CD14-positive monocyte (primary cell): ENCODE measurements at regions not wholly inside any gene's neighbourhood (a gene's known extent, or its start where the extent isn't known, plus 50 kb on each side); places are given as distances from the start of the nearest gene placed in this dataset.

ENCODE experiments used
- DNase-seq, 3 donors: peaks; one replicate each; pipeline ENCODE4 v3.0.0-alpha.2; 2011 to 2022
- H2AFZ ChIP-seq: 2 replicates; pipeline ENCODE4 v1.6.0; 2012; ENCODE audit warnings: mild to moderate bottlenecking, low read depth, low read length, inconsistent platforms; ENCODE audit not compliant: insufficient read depth, poor library complexity, severe bottlenecking
- H3K27ac ChIP-seq, 2 donors: 1 replicate in 1 of 2; 2 replicates in 1 of 2; pipeline ENCODE4 v1.5.1; 2012 to 2013; ENCODE audit warnings: low read length in 2 of 2, control low read depth in 1 of 2, inconsistent platforms in 1 of 2, low read depth in 1 of 2, mild to moderate bottlenecking in 1 of 2
- H3K27me3 ChIP-seq, 2 donors: one replicate each; pipeline versions ENCODE4 v1.6.0 to v1.6.1; 2011 to 2013; ENCODE audit warnings: low read length in 2 of 2; ENCODE audit not compliant: control insufficient read depth in 2 of 2, insufficient read depth in 2 of 2
- H3K36me3 ChIP-seq, 2 donors: replicated peaks in 1 of 2; 1 replicate in 1 of 2; 2 replicates in 1 of 2; pipeline versions ENCODE4 v1.5.1 to v1.6.1; 2012 to 2013; ENCODE audit warnings: low read length in 2 of 2, control low read depth in 1 of 2, inconsistent platforms in 1 of 2, mild to moderate bottlenecking in 1 of 2; ENCODE audit not compliant: insufficient read depth in 2 of 2, control insufficient read depth in 1 of 2
- H3K4me1 ChIP-seq, 2 donors: 1 replicate in 1 of 2; 2 replicates in 1 of 2; pipeline versions ENCODE4 v1.5.1 to v1.6.1; 2012 to 2013; ENCODE audit warnings: low read length in 2 of 2, control low read depth in 1 of 2, inconsistent platforms in 1 of 2, mild to moderate bottlenecking in 1 of 2, moderate library complexity in 1 of 2; ENCODE audit not compliant: insufficient read depth in 2 of 2, control insufficient read depth in 1 of 2
- H3K4me2 ChIP-seq: replicated peaks from 2 replicates; pipeline ENCODE3; 2012; ENCODE audit warnings: low read length, moderate library complexity, mild to moderate bottlenecking; ENCODE audit not compliant: poor library complexity, severe bottlenecking; ENCODE audit errors: extremely low read depth
- H3K4me3 ChIP-seq, 3 experiments: fragments of 200-600 bp in 1 of 3; sonication (generic) in 1 of 3; replicated peaks in 1 of 3; 1 replicate in 2 of 3; 2 replicates in 1 of 3; pipeline ENCODE4 v1.5.1; 2011 to 2013; ENCODE audit warnings: low read length in 3 of 3, mild to moderate bottlenecking in 3 of 3, control low read depth in 2 of 3, low read depth in 2 of 3, inconsistent platforms in 1 of 3, moderate library complexity in 1 of 3
- H3K79me2 ChIP-seq: 2 replicates; pipeline ENCODE4 v1.6.0; 2012; ENCODE audit warnings: mild to moderate bottlenecking, control low read depth, inconsistent platforms, low read length, moderate library complexity; ENCODE audit not compliant: insufficient read depth
- H3K9ac ChIP-seq: 2 replicates; pipeline ENCODE4 v1.6.0; 2017; ENCODE audit warnings: low read length, mild to moderate bottlenecking; ENCODE audit not compliant: insufficient read depth, poor library complexity, severe bottlenecking
- H3K9me3 ChIP-seq, 2 donors: replicated peaks in 1 of 2; 1 replicate in 1 of 2; 2 replicates in 1 of 2; pipeline versions ENCODE4 v1.5.1 to v1.6.1; 2012 to 2013; ENCODE audit warnings: low read length in 2 of 2, control low read depth in 1 of 2; ENCODE audit not compliant: control insufficient read depth in 1 of 2, insufficient read depth in 1 of 2
- H4K20me1 ChIP-seq: 2 replicates; pipeline ENCODE4 v1.6.0; 2012; ENCODE audit warnings: mild to moderate bottlenecking, low read length, control low read depth, moderate library complexity; ENCODE audit not compliant: insufficient read depth
- H3K27ac Mint-ChIP-seq, 7 donors: one replicate each; pipeline ENCODE4 v1.8.0; 2020; ENCODE audit warnings: mild to moderate bottlenecking in 7 of 7, mixed read lengths in 7 of 7, moderate library complexity in 6 of 7, inconsistent platforms in 2 of 7
- H3K27me3 Mint-ChIP-seq, 3 donors: one replicate each; pipeline ENCODE4 v1.8.0; 2021 to 2022; ENCODE audit warnings: low read depth in 3 of 3, mild to moderate bottlenecking in 3 of 3, mixed read lengths in 3 of 3, moderate library complexity in 3 of 3, inconsistent platforms in 1 of 3
- H3K36me3 Mint-ChIP-seq, 2 donors: one replicate each; pipeline ENCODE4 v1.8.0; 2020; ENCODE audit warnings: mixed read lengths in 2 of 2, inconsistent platforms in 1 of 2, mild to moderate bottlenecking in 1 of 2
- H3K4me1 Mint-ChIP-seq: one replicate; pipeline ENCODE4 v1.8.0; 2020; ENCODE audit warnings: mild to moderate bottlenecking, mixed read lengths
- H3K4me3 Mint-ChIP-seq, 2 donors: one replicate each; pipeline ENCODE4 v1.8.0; 2020; ENCODE audit warnings: mild to moderate bottlenecking in 2 of 2, mixed read lengths in 2 of 2, moderate library complexity in 1 of 2
- H3K9me3 Mint-ChIP-seq, 7 donors: one replicate each; pipeline ENCODE4 v1.8.0; 2020 to 2022; ENCODE audit warnings: mixed read lengths in 7 of 7, mild to moderate bottlenecking in 6 of 7, moderate library complexity in 6 of 7, inconsistent platforms in 2 of 7
- WGBS: methylation state at CpG from one replicate; pipeline ENCODE4 v1.1.5; 2013; ENCODE audit warnings: missing lambda C conversion rate; ENCODE audit not compliant: insufficient coverage; 5-methylcytosine and 5-hydroxymethylcytosine counted together
- intact Hi-C, 2 donors: fragments of 100-400 bp; cut with micrococcal nuclease; formaldehyde crosslinking; loops; one replicate each; pipeline versions ENCODE4 v1.15.0 to v1.15.1; 2023
- TF ChIP-seq, protein P1 (sequence below): fragments of 200-600 bp; IDR thresholded peaks from one replicate; pipeline ENCODE4 v1.8.0; 2022; ENCODE audit warnings: antibody characterized with exemption, mild to moderate bottlenecking

DNA sequence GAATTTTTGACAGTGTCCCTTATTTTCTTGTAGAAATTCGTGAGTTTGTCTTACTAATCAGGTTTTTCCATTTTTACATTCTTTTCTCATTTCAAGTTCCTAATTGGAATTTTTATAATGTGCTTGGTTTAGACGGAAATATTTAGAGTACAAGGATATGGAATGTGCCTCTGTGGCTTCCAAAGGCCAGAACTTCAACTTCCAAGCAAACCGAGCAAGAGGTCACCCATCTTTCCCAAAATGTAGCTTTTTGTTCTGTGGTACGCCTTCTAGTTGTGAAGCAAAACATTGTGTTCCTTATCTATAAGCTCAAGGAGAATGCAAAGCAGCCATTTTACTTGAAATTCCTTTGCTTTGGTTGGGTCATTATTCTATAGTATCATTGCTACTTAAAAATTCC, 212.8 kb upstream of the PACRGL start:
- Histone ChIP-seq H3K36me3 (no peaks in the 10 kb centered on the region), H3K27ac (no peak overlapping the region), H3K79me2 (no peaks in the 10 kb centered on the region), H3K27me3 (no peaks in the 10 kb centered on the region), H3K9ac (no peak overlapping the region), H4K20me1 (no peaks in the 10 kb centered on the region), H3K4me3 (no peak overlapping the region), H3K9me3 (no peaks in the 10 kb centered on the region), H3K4me2 (no peak overlapping the region), H2AFZ (no peak overlapping the region), H3K4me1 (no peaks in the 10 kb centered on the region)
- intact Hi-C loops: no loop called here
- no peaks in the 10 kb centered on the region for H3K4me1 Mint-ChIP-seq
- no peak overlapping the region for H3K4me3 Mint-ChIP-seq
- no peak overlapping the region for H3K27ac Mint-ChIP-seq
- peaks cover 0 to 1% (median 0%) of the 10 kb centered on the region in 3 donors for H3K27me3 Mint-ChIP-seq
- H3K9me3 Mint-ChIP-seq: no peaks in the 10 kb centered on the region
- H3K36me3 Mint-ChIP-seq: no peaks in the 10 kb centered on the region
- DNase-seq: no peak
- TF ChIP-seq, protein P1, sequence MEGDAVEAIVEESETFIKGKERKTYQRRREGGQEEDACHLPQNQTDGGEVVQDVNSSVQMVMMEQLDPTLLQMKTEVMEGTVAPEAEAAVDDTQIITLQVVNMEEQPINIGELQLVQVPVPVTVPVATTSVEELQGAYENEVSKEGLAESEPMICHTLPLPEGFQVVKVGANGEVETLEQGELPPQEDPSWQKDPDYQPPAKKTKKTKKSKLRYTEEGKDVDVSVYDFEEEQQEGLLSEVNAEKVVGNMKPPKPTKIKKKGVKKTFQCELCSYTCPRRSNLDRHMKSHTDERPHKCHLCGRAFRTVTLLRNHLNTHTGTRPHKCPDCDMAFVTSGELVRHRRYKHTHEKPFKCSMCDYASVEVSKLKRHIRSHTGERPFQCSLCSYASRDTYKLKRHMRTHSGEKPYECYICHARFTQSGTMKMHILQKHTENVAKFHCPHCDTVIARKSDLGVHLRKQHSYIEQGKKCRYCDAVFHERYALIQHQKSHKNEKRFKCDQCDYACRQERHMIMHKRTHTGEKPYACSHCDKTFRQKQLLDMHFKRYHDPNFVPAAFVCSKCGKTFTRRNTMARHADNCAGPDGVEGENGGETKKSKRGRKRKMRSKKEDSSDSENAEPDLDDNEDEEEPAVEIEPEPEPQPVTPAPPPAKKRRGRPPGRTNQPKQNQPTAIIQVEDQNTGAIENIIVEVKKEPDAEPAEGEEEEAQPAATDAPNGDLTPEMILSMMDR: no peak
- no CpG with 5 or more reads among the region's 4 CpGs for WGBS

DNA sequence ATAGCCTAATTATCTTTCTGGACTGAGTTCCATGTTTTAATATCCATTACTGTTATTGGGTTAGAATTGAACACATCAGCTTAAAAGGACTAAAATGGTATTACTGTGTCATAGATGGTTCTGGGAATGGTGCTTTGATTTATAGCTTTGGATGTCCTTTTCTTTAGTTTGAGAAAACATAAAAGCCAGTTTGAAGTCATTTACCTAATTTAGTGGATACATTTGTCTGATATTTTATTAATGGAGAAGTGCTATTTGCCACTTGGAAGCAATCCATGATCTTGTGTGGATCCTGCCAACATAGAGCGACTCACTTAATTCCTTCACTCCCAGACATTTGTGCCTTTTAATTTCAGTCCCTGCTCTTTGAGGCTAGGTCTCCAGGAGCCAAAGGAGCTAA, 212.4 kb upstream of the PACRGL start:
- no peak overlapping the region for H3K4me2 ChIP-seq
- no peak overlapping the region for H2AFZ ChIP-seq
- H3K4me3 ChIP-seq: no peak overlapping the region
- H3K36me3 Mint-ChIP-seq: no peaks in the 10 kb centered on the region
- no peaks in the 10 kb centered on the region for H3K9me3 ChIP-seq
- no peaks in the 10 kb centered on the region for H3K9me3 Mint-ChIP-seq
- H3K4me1 ChIP-seq: no peaks in the 10 kb centered on the region
- no peaks in the 10 kb centered on the region for H4K20me1 ChIP-seq
- WGBS: no CpG with 5 or more reads among the region's 1 CpG
- no peak overlapping the region for H3K4me3 Mint-ChIP-seq
- no peaks in the 10 kb centered on the region for H3K36me3 ChIP-seq
- TF ChIP-seq, protein P1: no peak
- H3K9ac ChIP-seq: no peak overlapping the region
- H3K79me2 ChIP-seq: no peaks in the 10 kb centered on the region
- H3K27ac Mint-ChIP-seq: no peak overlapping the region
- intact Hi-C loops: no loop called here
- H3K27me3 ChIP-seq: no peaks in the 10 kb centered on the region
- no peak overlapping the region for H3K27ac ChIP-seq
- DNase-seq: no peak
- H3K27me3 Mint-ChIP-seq: peaks cover 0 to 1% (median 0%) of the 10 kb centered on the region in 3 donors
- H3K4me1 Mint-ChIP-seq: no peaks in the 10 kb centered on the region
